ENCODE measurements at regions not wholly inside any gene's neighbourhood (a gene's known extent, or its start where the extent isn't known, plus 50 kb on each side); places are given as distances from the start of the nearest gene placed in this dataset.

DNA sequence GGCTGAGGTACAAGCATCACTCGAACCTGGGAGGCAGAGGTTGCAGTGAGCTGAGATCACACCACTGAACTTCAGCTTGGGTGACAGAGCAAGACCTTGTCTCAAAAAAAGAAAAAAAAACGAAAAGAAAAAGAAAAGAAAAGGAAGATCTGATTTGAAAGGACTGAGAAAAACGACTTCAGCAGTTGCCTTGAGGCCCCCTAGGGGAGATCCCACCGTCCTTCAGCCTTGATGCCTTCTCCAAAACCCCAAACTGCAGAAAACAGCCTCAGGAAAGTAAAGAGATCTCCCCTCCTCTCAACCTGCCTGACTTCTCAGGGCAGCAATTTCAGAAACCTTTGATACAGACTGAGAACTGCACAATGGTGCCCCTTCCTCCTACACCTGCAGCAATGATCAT is 50.9 kb upstream of the BCAR3 start:
- TF ChIP-seq, protein P1, sequence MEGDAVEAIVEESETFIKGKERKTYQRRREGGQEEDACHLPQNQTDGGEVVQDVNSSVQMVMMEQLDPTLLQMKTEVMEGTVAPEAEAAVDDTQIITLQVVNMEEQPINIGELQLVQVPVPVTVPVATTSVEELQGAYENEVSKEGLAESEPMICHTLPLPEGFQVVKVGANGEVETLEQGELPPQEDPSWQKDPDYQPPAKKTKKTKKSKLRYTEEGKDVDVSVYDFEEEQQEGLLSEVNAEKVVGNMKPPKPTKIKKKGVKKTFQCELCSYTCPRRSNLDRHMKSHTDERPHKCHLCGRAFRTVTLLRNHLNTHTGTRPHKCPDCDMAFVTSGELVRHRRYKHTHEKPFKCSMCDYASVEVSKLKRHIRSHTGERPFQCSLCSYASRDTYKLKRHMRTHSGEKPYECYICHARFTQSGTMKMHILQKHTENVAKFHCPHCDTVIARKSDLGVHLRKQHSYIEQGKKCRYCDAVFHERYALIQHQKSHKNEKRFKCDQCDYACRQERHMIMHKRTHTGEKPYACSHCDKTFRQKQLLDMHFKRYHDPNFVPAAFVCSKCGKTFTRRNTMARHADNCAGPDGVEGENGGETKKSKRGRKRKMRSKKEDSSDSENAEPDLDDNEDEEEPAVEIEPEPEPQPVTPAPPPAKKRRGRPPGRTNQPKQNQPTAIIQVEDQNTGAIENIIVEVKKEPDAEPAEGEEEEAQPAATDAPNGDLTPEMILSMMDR (optimal IDR thresholded peaks at IDR 0.05 in 1 of 3, IDR thresholded peaks at IDR 0.05 in 1 of 3, conservative IDR thresholded peaks at IDR 0.05 in 1 of 3; ENCODE audit: extremely low read depth in 1 of 3, insufficient read depth in 2 of 3, low read length in 3 of 3), result no peak
- TF ChIP-seq EZH2 (IDR thresholded peaks at IDR 0.05; ENCODE audit: low read length), result no peak
